Progenitor cell of endocrine pancreas (in vitro differentiated cells): ENCODE measurements at regions not wholly inside any gene's neighbourhood (a gene's known extent, or its start where the extent isn't known, plus 50 kb on each side); places are given as distances from the start of the nearest gene placed in this dataset.

Experiments used
- DNase-seq: peaks from one replicate; pipeline ENCODE4 v3.0.0; 2021; ENCODE audit warnings: low spot score; ENCODE audit not compliant: unreplicated experiment
- H3K27ac Mint-ChIP-seq: 2 replicates; pipeline ENCODE4 v1.8.0; 2021; ENCODE audit warnings: mild to moderate bottlenecking, moderate library complexity, mixed read lengths
- H3K27me3 Mint-ChIP-seq: 2 replicates; pipeline ENCODE4 v1.8.0; 2021; ENCODE audit warnings: mixed read lengths
- H3K36me3 Mint-ChIP-seq: 2 replicates; pipeline ENCODE4 v1.8.0; 2022; ENCODE audit warnings: mixed read lengths; ENCODE audit not compliant: insufficient read depth
- H3K4me1 Mint-ChIP-seq: 2 replicates; pipeline ENCODE4 v1.8.0; 2021; ENCODE audit warnings: low read depth, mixed read lengths
- H3K4me3 Mint-ChIP-seq: 2 replicates; pipeline ENCODE4 v1.8.0; 2021; ENCODE audit warnings: low read depth, mild to moderate bottlenecking, moderate library complexity, mixed read lengths
- H3K9me3 Mint-ChIP-seq: 2 replicates; pipeline ENCODE4 v1.8.0; 2021; ENCODE audit warnings: low read depth, mixed read lengths
- TF ChIP-seq, protein P1 (sequence below): fragments of 200-600 bp; sonication (generic); IDR thresholded peaks from one replicate; pipeline ENCODE4 v1.5.0; 2021; ENCODE audit warnings: antibody characterized with exemption, mild to moderate bottlenecking; ENCODE audit not compliant: unreplicated experiment

DNA sequence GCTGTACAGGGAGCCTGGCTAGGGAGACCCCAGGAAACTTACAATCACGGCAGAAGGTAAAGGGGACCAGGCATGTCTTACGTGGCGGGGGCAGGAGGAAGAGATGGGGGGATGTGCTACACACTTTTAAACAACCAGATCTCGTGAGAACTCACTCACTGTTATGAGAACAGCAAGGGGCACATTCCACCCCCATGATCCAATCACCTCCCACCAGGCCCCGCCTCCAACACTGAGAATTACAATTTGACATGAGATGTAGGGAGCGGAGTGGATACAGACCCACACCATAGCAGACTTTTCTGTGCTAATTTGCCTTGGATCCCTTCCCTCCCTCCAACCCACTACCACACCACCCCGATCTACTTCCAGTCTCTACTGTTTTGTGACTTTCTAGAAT, 106.7 kb upstream of the PEG3 start:
- H3K9me3 Mint-ChIP-seq: peaks cover 50% of the 10 kb centered on the region
- no peak overlapping the region for H3K4me3 Mint-ChIP-seq
- no peaks in the 10 kb centered on the region for H3K4me1 Mint-ChIP-seq
- no peaks in the 10 kb centered on the region for H3K27me3 Mint-ChIP-seq
- no peak for DNase-seq
- no peak overlapping the region for H3K27ac Mint-ChIP-seq
- TF ChIP-seq, protein P1, sequence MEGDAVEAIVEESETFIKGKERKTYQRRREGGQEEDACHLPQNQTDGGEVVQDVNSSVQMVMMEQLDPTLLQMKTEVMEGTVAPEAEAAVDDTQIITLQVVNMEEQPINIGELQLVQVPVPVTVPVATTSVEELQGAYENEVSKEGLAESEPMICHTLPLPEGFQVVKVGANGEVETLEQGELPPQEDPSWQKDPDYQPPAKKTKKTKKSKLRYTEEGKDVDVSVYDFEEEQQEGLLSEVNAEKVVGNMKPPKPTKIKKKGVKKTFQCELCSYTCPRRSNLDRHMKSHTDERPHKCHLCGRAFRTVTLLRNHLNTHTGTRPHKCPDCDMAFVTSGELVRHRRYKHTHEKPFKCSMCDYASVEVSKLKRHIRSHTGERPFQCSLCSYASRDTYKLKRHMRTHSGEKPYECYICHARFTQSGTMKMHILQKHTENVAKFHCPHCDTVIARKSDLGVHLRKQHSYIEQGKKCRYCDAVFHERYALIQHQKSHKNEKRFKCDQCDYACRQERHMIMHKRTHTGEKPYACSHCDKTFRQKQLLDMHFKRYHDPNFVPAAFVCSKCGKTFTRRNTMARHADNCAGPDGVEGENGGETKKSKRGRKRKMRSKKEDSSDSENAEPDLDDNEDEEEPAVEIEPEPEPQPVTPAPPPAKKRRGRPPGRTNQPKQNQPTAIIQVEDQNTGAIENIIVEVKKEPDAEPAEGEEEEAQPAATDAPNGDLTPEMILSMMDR: no peak
- peaks cover 8% of the 10 kb centered on the region for H3K36me3 Mint-ChIP-seq

DNA sequence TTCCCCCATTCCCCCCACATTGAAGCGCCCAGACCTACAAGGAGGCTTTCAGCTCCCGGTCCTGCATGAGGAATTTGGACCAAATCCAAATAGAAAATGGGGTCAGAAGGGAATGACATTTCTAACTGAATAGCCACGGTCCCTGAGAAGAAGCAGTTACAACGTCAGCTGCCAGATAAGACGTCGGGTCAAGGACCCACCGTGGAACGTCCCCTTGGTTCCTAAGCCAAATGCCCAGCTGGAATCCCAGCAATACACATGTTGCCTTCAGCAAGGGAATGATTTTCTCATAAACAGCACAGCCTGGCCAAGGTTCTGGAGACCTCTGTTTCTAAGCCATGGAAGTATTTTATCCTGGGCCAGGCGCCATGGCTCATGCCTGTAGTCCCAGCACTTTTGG, 109.1 kb upstream of the PEG3 start:
- Mint-ChIP-seq H3K9me3 (peaks cover 57% of the 10 kb centered on the region), H3K27me3 (no peaks in the 10 kb centered on the region), H3K4me1 (no peaks in the 10 kb centered on the region), H3K27ac (no peak overlapping the region), H3K36me3 (peaks cover 6% of the 10 kb centered on the region), H3K4me3 (no peak overlapping the region)
- DNase-seq: no peak
- TF ChIP-seq, protein P1: no peak

DNA sequence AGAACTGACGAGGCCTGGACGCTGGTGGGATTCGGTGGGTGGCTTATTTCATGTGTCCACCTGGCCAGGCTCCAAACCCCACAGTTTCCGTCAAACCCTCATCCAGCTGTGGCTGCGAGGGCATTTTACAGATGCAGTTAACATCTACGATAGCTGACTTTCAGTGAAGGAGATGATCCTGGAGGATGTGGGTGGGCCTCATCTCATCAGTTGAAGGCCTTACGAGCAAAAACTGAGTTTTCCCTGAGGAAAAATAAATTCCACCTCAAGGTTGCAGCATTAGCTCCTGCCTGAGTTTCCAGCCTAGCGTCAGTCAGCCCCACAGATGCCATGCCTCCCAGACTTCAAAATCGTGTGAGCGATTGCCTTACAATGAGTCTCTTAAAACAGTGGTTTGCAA, 111.1 kb upstream of the PEG3 start:
- Mint-ChIP-seq H3K27ac (no peak overlapping the region), H3K36me3 (peaks cover 5% of the 10 kb centered on the region), H3K27me3 (no peaks in the 10 kb centered on the region), H3K4me1 (no peaks in the 10 kb centered on the region), H3K4me3 (no peak overlapping the region), H3K9me3 (peaks cover 58% of the 10 kb centered on the region)
- no peak for DNase-seq
- TF ChIP-seq, protein P1: no peak

DNA sequence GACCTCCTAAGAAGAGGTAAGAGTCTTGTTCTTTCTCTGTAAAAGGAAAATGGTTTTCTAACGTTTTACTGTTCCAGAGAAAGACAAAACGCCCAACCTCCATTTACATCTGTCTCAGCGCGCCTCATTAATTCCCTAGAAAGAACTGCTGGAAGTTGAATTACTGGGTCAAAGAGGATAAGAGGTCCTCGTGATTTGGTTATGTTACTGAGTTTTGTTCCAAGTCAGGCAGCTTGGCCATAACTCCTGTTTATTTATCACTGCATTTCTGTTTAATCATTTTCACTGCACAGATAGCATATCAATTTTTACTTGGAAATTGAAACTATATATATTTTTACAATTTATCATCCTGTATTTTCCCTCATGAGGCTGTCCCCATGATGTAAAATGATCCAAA, 112.9 kb upstream of the PEG3 start:
- Mint-ChIP-seq H3K4me1 (no peaks in the 10 kb centered on the region), H3K27ac (no peak overlapping the region), H3K9me3 (peaks cover 60% of the 10 kb centered on the region), H3K27me3 (no peaks in the 10 kb centered on the region), H3K4me3 (no peak overlapping the region), H3K36me3 (peaks cover 5% of the 10 kb centered on the region)
- TF ChIP-seq, protein P1: no peak
- no peak for DNase-seq

DNA sequence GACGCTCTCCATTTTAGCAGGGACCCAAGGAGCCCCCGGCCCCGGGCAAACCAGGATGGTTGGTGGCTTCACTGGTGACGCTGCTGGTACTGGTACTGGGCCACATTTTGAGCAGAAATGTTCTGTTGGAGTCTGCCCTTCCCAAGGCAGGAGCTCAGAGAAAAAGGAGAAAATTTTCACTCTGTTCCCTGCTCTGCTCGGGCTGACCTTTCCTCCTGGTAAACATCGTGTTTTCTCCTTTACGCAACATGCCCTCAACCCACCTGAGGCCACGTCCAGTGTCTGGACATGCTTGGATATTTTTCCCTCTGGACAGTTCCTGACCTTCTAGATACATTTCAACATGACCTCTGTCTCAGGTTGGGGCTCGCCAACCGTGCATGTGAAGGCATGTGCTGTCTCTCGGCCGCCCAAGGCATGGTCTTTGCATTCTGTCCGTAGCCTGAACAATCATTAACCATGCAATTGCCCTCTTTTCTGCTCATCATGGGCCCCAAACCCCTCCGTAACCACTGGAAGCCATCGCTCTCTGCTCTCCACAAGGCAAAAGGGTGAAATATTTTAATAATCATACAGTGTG, 115.2 kb upstream of the PEG3 start:
- H3K4me3 Mint-ChIP-seq: no peak overlapping the region
- H3K27ac Mint-ChIP-seq: no peak overlapping the region
- no peak for DNase-seq
- H3K27me3 Mint-ChIP-seq: no peaks in the 10 kb centered on the region
- H3K4me1 Mint-ChIP-seq: no peaks in the 10 kb centered on the region
- peaks cover 6% of the 10 kb centered on the region for H3K36me3 Mint-ChIP-seq
- H3K9me3 Mint-ChIP-seq: peaks cover 63% of the 10 kb centered on the region
- TF ChIP-seq, protein P1: no peak
